H9 (cell line): ENCODE measurements at regions not wholly inside any gene's neighbourhood (a gene's known extent, or its start where the extent isn't known, plus 50 kb on each side); places are given as distances from the start of the nearest gene placed in this dataset.

Experiments
- DNase-seq: peaks from one replicate; pipeline ENCODE4 v3.0.0-alpha.2; 2017
- H2AFZ ChIP-seq: one replicate; pipeline ENCODE4 v1.6.1; 2013; ENCODE audit warnings: mild to moderate bottlenecking, low read length, control low read depth, moderate library complexity
- H2AK5ac ChIP-seq: 2 replicates; pipeline ENCODE4 v1.6.1; 2013; ENCODE audit warnings: low read length, control low read depth, mixed read lengths; ENCODE audit not compliant: insufficient read length
- H2BK120ac ChIP-seq: one replicate; pipeline ENCODE4 v1.6.1; 2013; ENCODE audit warnings: low read depth, mild to moderate bottlenecking, low read length, control low read depth, inconsistent platforms; ENCODE audit not compliant: poor library complexity, severe bottlenecking
- H2BK12ac ChIP-seq: 2 replicates; pipeline ENCODE4 v1.6.1; 2013; ENCODE audit warnings: low read length, control low read depth, mixed read lengths, low read depth; ENCODE audit not compliant: insufficient read length
- H2BK15ac ChIP-seq: 2 replicates; pipeline ENCODE4 v1.6.1; 2013; ENCODE audit warnings: low read depth, low read length, control low read depth
- H2BK20ac ChIP-seq: one replicate; pipeline ENCODE4 v1.6.1; 2013; ENCODE audit warnings: low read depth, mild to moderate bottlenecking, low read length, control low read depth, inconsistent platforms; ENCODE audit not compliant: poor library complexity, severe bottlenecking
- H2BK5ac ChIP-seq: 2 replicates; pipeline ENCODE4 v1.6.1; 2013; ENCODE audit warnings: low read length, control low read depth, mixed read lengths; ENCODE audit not compliant: insufficient read length
- H3K14ac ChIP-seq: 2 replicates; pipeline ENCODE4 v1.6.1; 2013; ENCODE audit warnings: low read length, control low read depth; ENCODE audit not compliant: insufficient read depth
- H3K18ac ChIP-seq: 2 replicates; pipeline ENCODE4 v1.6.1; 2013; ENCODE audit warnings: low read depth, mild to moderate bottlenecking, mixed read lengths, low read length, control low read depth; ENCODE audit not compliant: insufficient read length
- H3K23ac ChIP-seq: 2 replicates; pipeline ENCODE4 v1.6.1; 2013; ENCODE audit warnings: low read length, control low read depth, mixed read lengths, low read depth; ENCODE audit not compliant: insufficient read length
- H3K23me2 ChIP-seq: 2 replicates; pipeline ENCODE4 v1.6.1; 2013; ENCODE audit warnings: low read depth, mild to moderate bottlenecking, mixed read lengths, low read length, control low read depth; ENCODE audit not compliant: insufficient read length, poor library complexity, severe bottlenecking
- H3K27ac ChIP-seq: 2 replicates; pipeline ENCODE4 v1.5.1; 2013; ENCODE audit warnings: low read length, control low read depth, mixed read lengths, low read depth; ENCODE audit not compliant: insufficient read length
- H3K27me3 ChIP-seq: 2 replicates; pipeline ENCODE4 v1.6.1; 2013; ENCODE audit warnings: low read length, control low read depth, inconsistent platforms; ENCODE audit not compliant: insufficient read depth
- H3K4ac ChIP-seq: 2 replicates; pipeline ENCODE4 v1.6.1; 2013; ENCODE audit warnings: low read depth, mild to moderate bottlenecking, control low read depth, inconsistent platforms, low read length, moderate library complexity
- H3K4me1 ChIP-seq: 2 replicates; pipeline ENCODE4 v1.6.1; 2013; ENCODE audit warnings: low read length, control low read depth, inconsistent platforms; ENCODE audit not compliant: insufficient read depth
- H3K4me2 ChIP-seq: 2 replicates; pipeline ENCODE4 v1.6.1; 2013; ENCODE audit warnings: low read length, control low read depth, mixed read lengths; ENCODE audit not compliant: insufficient read length, insufficient read depth
- H3K56ac ChIP-seq: 2 replicates; pipeline ENCODE4 v1.6.1; 2013; ENCODE audit warnings: low read depth, mild to moderate bottlenecking, mixed read lengths, low read length, control low read depth; ENCODE audit not compliant: insufficient read length
- H3K79me1 ChIP-seq: 2 replicates; pipeline ENCODE4 v1.6.1; 2013; ENCODE audit warnings: low read depth, mild to moderate bottlenecking, moderate library complexity, low read length, control low read depth, inconsistent platforms; ENCODE audit not compliant: insufficient read depth, poor library complexity, severe bottlenecking
- H3K79me2 ChIP-seq: 2 replicates; pipeline ENCODE4 v1.6.1; 2013; ENCODE audit warnings: low read length, control low read depth, inconsistent platforms; ENCODE audit not compliant: insufficient read depth
- H3K9ac ChIP-seq: 2 replicates; pipeline ENCODE4 v1.6.1; 2013; ENCODE audit warnings: low read length, control low read depth, mixed read lengths; ENCODE audit not compliant: insufficient read length; ENCODE audit errors: extremely low read depth
- H3K9me3 ChIP-seq: one replicate; pipeline ENCODE4 v1.6.1; 2013; ENCODE audit warnings: low read depth, low read length, inconsistent platforms; ENCODE audit not compliant: control insufficient read depth
- H3T11ph ChIP-seq: one replicate; pipeline ENCODE4 v1.6.1; 2013; ENCODE audit warnings: mild to moderate bottlenecking, low read length, control low read depth, inconsistent platforms
- H4K20me1 ChIP-seq: one replicate; pipeline ENCODE4 v1.6.1; 2013; ENCODE audit not compliant: control insufficient read depth, insufficient read length, insufficient read depth
- H4K5ac ChIP-seq: 2 replicates; pipeline ENCODE4 v1.6.1; 2013; ENCODE audit warnings: low read depth, mild to moderate bottlenecking, mixed read lengths, low read length, control low read depth; ENCODE audit not compliant: insufficient read length
- H4K8ac ChIP-seq: replicated peaks from 2 replicates; pipeline ENCODE4 v1.6.1; 2013; ENCODE audit warnings: low read length, control low read depth, mixed read lengths, low read depth; ENCODE audit not compliant: insufficient read length
- H4K91ac ChIP-seq: 2 replicates; pipeline ENCODE4 v1.6.1; 2013; ENCODE audit warnings: low read depth, mild to moderate bottlenecking, moderate library complexity, mixed read lengths, low read length, control low read depth; ENCODE audit not compliant: insufficient read length
- H3K27ac Mint-ChIP-seq, 3 experiments: 2 replicates in 2 of 3; 3 replicates in 1 of 3; pipeline ENCODE4 v1.8.0; 2020 to 2021; ENCODE audit warnings: mixed read lengths in 3 of 3, mild to moderate bottlenecking in 1 of 3, moderate library complexity in 1 of 3
- H3K27me3 Mint-ChIP-seq: 2 replicates; pipeline ENCODE4 v1.8.0; 2021; ENCODE audit warnings: low read depth, mild to moderate bottlenecking, moderate library complexity, mixed read lengths
- H3K36me3 Mint-ChIP-seq, 3 experiments: 2 replicates in 2 of 3; 3 replicates in 1 of 3; pipeline ENCODE4 v1.8.0; 2020 to 2021; ENCODE audit warnings: low read depth in 3 of 3, mixed read lengths in 3 of 3; ENCODE audit not compliant: insufficient read depth in 1 of 3
- H3K4me1 Mint-ChIP-seq, 2 experiments: 2 replicates each; pipeline ENCODE4 v1.8.0; 2020; ENCODE audit warnings: mixed read lengths in 2 of 2
- H3K4me3 Mint-ChIP-seq, 2 experiments: 2 replicates in 1 of 2; 3 replicates in 1 of 2; pipeline ENCODE4 v1.8.0; 2020 to 2021; ENCODE audit warnings: mild to moderate bottlenecking in 2 of 2, mixed read lengths in 2 of 2, moderate library complexity in 1 of 2
- H3K9me3 Mint-ChIP-seq, 2 experiments: 2 replicates in 1 of 2; 3 replicates in 1 of 2; pipeline ENCODE4 v1.8.0; 2020; ENCODE audit warnings: mild to moderate bottlenecking in 2 of 2, mixed read lengths in 2 of 2, moderate library complexity in 1 of 2
- WGBS: extraction: QIAGEN DNeasy Blood & Tissue Kit; methylation state at CpG from one replicate; pipeline ENCODE4 v1.1.7; 2013; ENCODE audit warnings: missing lambda C conversion rate, low lambda C conversion rate, mixed read lengths; ENCODE audit not compliant: insufficient read length; ENCODE audit errors: extremely low coverage; 5-methylcytosine and 5-hydroxymethylcytosine counted together
- TF ChIP-seq, protein P1 (sequence below): fragments of 200-600 bp; sonication (generic); conservative IDR thresholded peaks from 3 replicates; pipeline ENCODE4 v1.8.0; 2021; ENCODE audit warnings: antibody characterized with exemption, mild to moderate bottlenecking

DNA sequence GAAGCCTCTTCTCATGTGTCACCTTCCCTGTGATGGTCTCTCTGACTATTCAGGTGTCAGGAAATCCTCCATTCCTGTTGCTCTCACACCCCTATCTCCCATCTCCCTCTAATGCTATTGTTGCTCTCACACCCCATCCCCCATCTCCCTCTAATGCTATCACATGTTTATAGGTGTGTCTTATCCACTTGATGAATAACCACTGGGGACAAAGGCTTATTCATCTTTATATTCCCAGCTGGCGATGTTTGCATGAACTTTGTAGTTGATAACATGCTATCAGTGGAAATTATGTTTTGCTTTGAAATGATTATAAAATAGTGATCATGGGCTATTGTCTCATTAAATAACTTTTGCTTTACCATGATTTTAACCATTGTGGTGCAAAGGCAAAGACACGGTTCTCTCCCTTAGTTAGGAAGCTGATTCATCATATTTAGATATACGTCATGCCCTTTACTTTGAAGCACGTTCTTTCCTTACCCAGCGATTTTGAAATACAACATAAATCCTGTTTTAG is 220.5 kb downstream of the PMAIP1 start:
- no peak overlapping the region for H3K9ac ChIP-seq
- H4K91ac ChIP-seq: no peak overlapping the region
- DNase-seq: no peak
- H2BK12ac ChIP-seq: no peak overlapping the region
- no peaks in the 10 kb centered on the region for H3K9me3 Mint-ChIP-seq
- no peak overlapping the region for H4K5ac ChIP-seq
- no peak overlapping the region for H3K4me2 ChIP-seq
- H3K4ac ChIP-seq: no peak overlapping the region
- H3K27ac Mint-ChIP-seq: no peak overlapping the region; a peak in 1 of 7 replicates
- H3K27me3 ChIP-seq: no peaks in the 10 kb centered on the region
- no peak overlapping the region for H2BK5ac ChIP-seq
- no peaks in the 10 kb centered on the region for H4K20me1 ChIP-seq
- H3K14ac ChIP-seq: no peak overlapping the region
- H3K36me3 Mint-ChIP-seq: no peaks in the 10 kb centered on the region
- H3K27me3 Mint-ChIP-seq: no peaks in the 10 kb centered on the region
- H2BK120ac ChIP-seq: no peak overlapping the region
- H3K23me2 ChIP-seq: no peaks in the 10 kb centered on the region
- H3K4me1 ChIP-seq: no peaks in the 10 kb centered on the region; the same call in 1 of the 2 replicates
- H3K79me1 ChIP-seq: no peaks in the 10 kb centered on the region
- H3K27ac ChIP-seq: no peak overlapping the region
- no peak overlapping the region for H3K56ac ChIP-seq
- H3K9me3 ChIP-seq: no peaks in the 10 kb centered on the region
- no peak overlapping the region for H4K8ac ChIP-seq
- no CpG with 5 or more reads among the region's 5 CpGs for WGBS
- H3K18ac ChIP-seq: no peak overlapping the region
- H3K4me3 Mint-ChIP-seq: no peak overlapping the region
- no peaks in the 10 kb centered on the region for H3K79me2 ChIP-seq
- no peak overlapping the region for H3T11ph ChIP-seq
- H2BK20ac ChIP-seq: no peak overlapping the region
- peaks cover 10 to 11% of the 10 kb centered on the region in 2 experiments for H3K4me1 Mint-ChIP-seq
- no peak overlapping the region for H3K23ac ChIP-seq
- TF ChIP-seq, protein P1, sequence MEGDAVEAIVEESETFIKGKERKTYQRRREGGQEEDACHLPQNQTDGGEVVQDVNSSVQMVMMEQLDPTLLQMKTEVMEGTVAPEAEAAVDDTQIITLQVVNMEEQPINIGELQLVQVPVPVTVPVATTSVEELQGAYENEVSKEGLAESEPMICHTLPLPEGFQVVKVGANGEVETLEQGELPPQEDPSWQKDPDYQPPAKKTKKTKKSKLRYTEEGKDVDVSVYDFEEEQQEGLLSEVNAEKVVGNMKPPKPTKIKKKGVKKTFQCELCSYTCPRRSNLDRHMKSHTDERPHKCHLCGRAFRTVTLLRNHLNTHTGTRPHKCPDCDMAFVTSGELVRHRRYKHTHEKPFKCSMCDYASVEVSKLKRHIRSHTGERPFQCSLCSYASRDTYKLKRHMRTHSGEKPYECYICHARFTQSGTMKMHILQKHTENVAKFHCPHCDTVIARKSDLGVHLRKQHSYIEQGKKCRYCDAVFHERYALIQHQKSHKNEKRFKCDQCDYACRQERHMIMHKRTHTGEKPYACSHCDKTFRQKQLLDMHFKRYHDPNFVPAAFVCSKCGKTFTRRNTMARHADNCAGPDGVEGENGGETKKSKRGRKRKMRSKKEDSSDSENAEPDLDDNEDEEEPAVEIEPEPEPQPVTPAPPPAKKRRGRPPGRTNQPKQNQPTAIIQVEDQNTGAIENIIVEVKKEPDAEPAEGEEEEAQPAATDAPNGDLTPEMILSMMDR: no peak
- no peak overlapping the region for H2BK15ac ChIP-seq
- no peak overlapping the region for H2AK5ac ChIP-seq
- no peak overlapping the region for H2AFZ ChIP-seq
